GM12892 (cell line): ENCODE measurements at regions not wholly inside any gene's neighbourhood (a gene's known extent, or its start where the extent isn't known, plus 50 kb on each side); places are given as distances from the start of the nearest gene placed in this dataset.

Source experiments
- POLR2A ChIP-seq: IDR thresholded peaks from 2 replicates; pipeline ENCODE4 v1.6.1; 2011; ENCODE audit warnings: low read depth, low read length, control low read depth
- POLR2AphosphoS5 ChIP-seq: IDR thresholded peaks from 2 replicates; pipeline ENCODE4 v1.6.1; 2011; ENCODE audit warnings: low read depth, low read length, control low read depth

GRCh38 chr4:61067381-61067780, 132.7 kb upstream of the ADGRL3 start:
- TF ChIP-seq POLR2A, result no peak
- TF ChIP-seq POLR2AphosphoS5, result no peak
